Activated naive CD8-positive, alpha-beta T cell treated with anti-CD3 and anti-CD28 coated beads, Interleukin-2, amount 50 U/mL, for 24 hours (primary cell): ENCODE measurements at regions not wholly inside any gene's neighbourhood (a gene's known extent, or its start where the extent isn't known, plus 50 kb on each side); places are given as distances from the start of the nearest gene placed in this dataset.

Source experiments
- ATAC-seq: fragments of 150-1000 bp; cut with Tn5 transposase; one replicate; pipeline ENCODE4 v1.10.0; 2021
- DNase-seq: peaks from one replicate; pipeline ENCODE4 v3.0.0; 2021
- H3K27ac Mint-ChIP-seq: one replicate; pipeline ENCODE4 v1.8.0; 2021; ENCODE audit warnings: mild to moderate bottlenecking, mixed read lengths
- H3K27me3 Mint-ChIP-seq: one replicate; pipeline ENCODE4 v1.8.0; 2021; ENCODE audit warnings: mixed read lengths
- H3K36me3 Mint-ChIP-seq: one replicate; pipeline ENCODE4 v1.8.0; 2021; ENCODE audit warnings: low read depth, mixed read lengths
- H3K4me1 Mint-ChIP-seq: one replicate; pipeline ENCODE4 v1.8.0; 2021; ENCODE audit warnings: mixed read lengths
- H3K4me3 Mint-ChIP-seq: one replicate; pipeline ENCODE4 v1.8.0; 2021; ENCODE audit warnings: mild to moderate bottlenecking, moderate library complexity, mixed read lengths
- H3K9me3 Mint-ChIP-seq: one replicate; pipeline ENCODE4 v1.8.0; 2021; ENCODE audit warnings: mixed read lengths

- H3K4me1 Mint-ChIP-seq, result no peaks in the 10 kb centered on the region
- peaks cover 10% of the 10 kb centered on the region for H3K9me3 Mint-ChIP-seq
- H3K27ac Mint-ChIP-seq, result no peak overlapping the region
- ATAC-seq, result no peak
- no peak overlapping the region for H3K4me3 Mint-ChIP-seq
- no peaks in the 10 kb centered on the region for H3K27me3 Mint-ChIP-seq
- DNase-seq, result no peak
- no peaks in the 10 kb centered on the region for H3K36me3 Mint-ChIP-seq
Observed at GRCh38 chr13:90615236-90615635, 732.3 kb upstream of the MIR17HG start.

DNA sequence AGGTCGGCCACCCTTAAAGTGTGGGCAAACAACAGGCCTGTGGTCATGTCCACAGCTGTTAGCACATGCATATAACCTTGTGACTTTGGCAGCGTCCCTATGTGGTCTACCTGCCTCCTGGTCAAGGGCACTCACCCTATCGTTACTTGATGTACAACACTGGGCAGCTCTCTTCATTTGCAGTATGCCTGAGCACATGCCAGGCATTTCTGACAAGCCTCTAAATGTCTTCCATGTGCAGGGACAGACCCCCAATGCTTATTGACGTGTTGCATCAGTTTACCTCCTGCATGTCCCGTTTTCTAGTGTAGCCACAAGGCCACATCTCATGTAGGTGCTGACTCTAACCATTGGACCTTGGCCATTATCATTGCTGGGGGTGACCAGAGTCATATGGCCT, 731.7 kb upstream of the MIR17HG start:
- no peaks in the 10 kb centered on the region for H3K36me3 Mint-ChIP-seq
- DNase-seq (no peak), ATAC-seq (no peak)
- H3K4me3 Mint-ChIP-seq, result no peak overlapping the region
- no peaks in the 10 kb centered on the region for H3K4me1 Mint-ChIP-seq
- no peak overlapping the region for H3K27ac Mint-ChIP-seq
- H3K9me3 Mint-ChIP-seq, result peaks cover 10% of the 10 kb centered on the region
- no peaks in the 10 kb centered on the region for H3K27me3 Mint-ChIP-seq

- ATAC-seq (no peak), DNase-seq (no peak)
- H3K36me3 Mint-ChIP-seq, result no peaks in the 10 kb centered on the region
- H3K9me3 Mint-ChIP-seq, result peaks cover 10% of the 10 kb centered on the region
- H3K4me1 Mint-ChIP-seq, result no peaks in the 10 kb centered on the region
- no peak overlapping the region for H3K27ac Mint-ChIP-seq
- H3K4me3 Mint-ChIP-seq, result no peak overlapping the region
- H3K27me3 Mint-ChIP-seq, result no peaks in the 10 kb centered on the region
Observed at GRCh38 chr13:90618133-90618532, 729.4 kb upstream of the MIR17HG start.

DNA sequence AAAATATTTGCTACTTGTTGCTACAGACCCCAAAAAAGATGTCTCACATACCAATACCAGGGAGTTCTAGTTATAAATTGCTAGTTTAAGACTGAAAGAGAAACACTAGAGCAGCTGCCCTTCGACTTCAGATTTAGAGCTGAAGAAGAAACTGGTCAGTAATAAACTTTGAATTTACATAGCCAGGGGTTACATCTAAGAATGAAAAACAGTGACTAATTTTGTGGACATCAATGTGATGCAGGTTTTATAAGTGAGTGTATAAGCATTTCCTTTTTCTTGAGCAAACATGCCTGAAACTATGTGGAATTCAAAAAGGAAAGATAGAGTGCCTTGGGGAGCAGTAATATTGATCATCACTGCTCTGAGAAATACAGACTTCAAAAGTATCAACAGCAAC, 724.9 kb upstream of the MIR17HG start:
- H3K36me3 Mint-ChIP-seq, result no peaks in the 10 kb centered on the region

DNA sequence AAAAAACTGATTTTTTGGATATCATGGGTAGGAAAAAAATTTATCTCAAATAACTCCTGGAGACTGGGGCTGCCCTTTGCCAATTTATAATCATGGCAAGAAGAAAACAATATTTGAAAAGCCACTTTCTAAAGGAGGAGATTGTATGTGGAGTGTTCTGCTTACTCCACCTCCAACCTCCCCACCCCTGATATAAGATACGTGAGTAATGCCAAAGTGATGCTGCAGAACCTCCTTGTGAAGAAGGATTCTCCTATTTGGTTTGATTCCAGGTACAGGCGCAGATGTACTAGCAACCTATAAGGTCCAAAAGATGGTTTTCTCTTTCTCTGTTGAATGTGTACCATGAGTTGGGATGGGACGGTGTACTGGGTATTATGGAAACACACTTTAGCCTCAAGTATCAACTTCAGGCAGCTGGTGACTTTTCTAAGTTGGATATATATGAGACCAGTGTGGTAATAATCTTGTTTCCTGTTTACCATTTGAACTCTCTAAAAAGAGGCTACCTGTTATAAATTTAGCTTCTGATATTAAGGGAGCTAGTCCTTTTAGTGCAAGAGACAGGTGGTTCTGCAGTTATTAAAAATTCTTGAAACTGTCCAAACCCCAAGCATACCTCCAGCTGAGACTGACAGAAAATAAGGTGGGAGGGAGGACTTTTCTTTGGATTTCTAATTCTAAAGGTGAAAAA, 724.0 kb upstream of the MIR17HG start:
- Mint-ChIP-seq H3K36me3 (no peaks in the 10 kb centered on the region), H3K27me3 (no peaks in the 10 kb centered on the region), H3K4me1 (no peaks in the 10 kb centered on the region), H3K4me3 (no peak overlapping the region), H3K9me3 (peaks cover 2% of the 10 kb centered on the region), H3K27ac (no peak overlapping the region)
- DNase-seq, result no peak
- ATAC-seq, result no peak

More for the DNA sequence above, 724.9 kb upstream of the MIR17HG start:
- Mint-ChIP-seq H3K4me3 (no peak overlapping the region), H3K4me1 (no peaks in the 10 kb centered on the region), H3K27me3 (no peaks in the 10 kb centered on the region), H3K27ac (no peak overlapping the region), H3K9me3 (peaks cover 10% of the 10 kb centered on the region)
- ATAC-seq, result no peak
- no peak for DNase-seq

DNA sequence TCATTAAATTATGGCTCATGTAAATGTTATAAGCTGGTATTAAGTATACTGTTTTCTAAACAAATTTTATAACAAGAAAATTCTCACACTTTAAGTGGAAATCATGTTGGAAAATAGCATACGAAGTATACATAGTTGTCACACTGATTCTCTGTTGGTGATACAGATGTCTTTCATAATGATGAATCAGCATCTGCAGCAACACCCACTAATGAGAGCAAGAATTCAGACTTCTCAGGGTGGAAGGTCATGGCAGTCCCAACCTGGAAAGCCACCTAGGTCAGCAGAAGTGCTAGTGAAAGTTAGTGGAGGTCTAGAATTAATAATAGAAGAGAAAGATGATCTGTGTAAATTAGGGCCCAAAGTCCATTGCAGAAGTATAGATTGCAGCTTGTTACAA, 719.7 kb upstream of the MIR17HG start:
- no peak for ATAC-seq
- no peak overlapping the region for H3K4me3 Mint-ChIP-seq
- H3K36me3 Mint-ChIP-seq, result no peaks in the 10 kb centered on the region
- H3K9me3 Mint-ChIP-seq, result no peaks in the 10 kb centered on the region
- H3K27ac Mint-ChIP-seq, result no peak overlapping the region
- H3K27me3 Mint-ChIP-seq, result no peaks in the 10 kb centered on the region
- DNase-seq, result no peak
- H3K4me1 Mint-ChIP-seq, result no peaks in the 10 kb centered on the region

- ATAC-seq (no peak), DNase-seq (no peak)
- H3K27ac Mint-ChIP-seq, result no peak overlapping the region
- H3K4me3 Mint-ChIP-seq, result no peak overlapping the region
- no peaks in the 10 kb centered on the region for H3K27me3 Mint-ChIP-seq
- no peaks in the 10 kb centered on the region for H3K4me1 Mint-ChIP-seq
- H3K36me3 Mint-ChIP-seq, result no peaks in the 10 kb centered on the region
- no peaks in the 10 kb centered on the region for H3K9me3 Mint-ChIP-seq
Observed at GRCh38 chr13:90628471-90628870, 719.0 kb upstream of the MIR17HG start.

- H3K27me3 Mint-ChIP-seq, result no peaks in the 10 kb centered on the region
- no peaks in the 10 kb centered on the region for H3K9me3 Mint-ChIP-seq
- H3K4me3 Mint-ChIP-seq, result no peak overlapping the region
- ATAC-seq (no peak), DNase-seq (no peak)
- no peak overlapping the region for H3K27ac Mint-ChIP-seq
- H3K36me3 Mint-ChIP-seq, result no peaks in the 10 kb centered on the region
- H3K4me1 Mint-ChIP-seq, result no peaks in the 10 kb centered on the region
Observed at GRCh38 chr13:90630716-90631115, 716.8 kb upstream of the MIR17HG start.

DNA sequence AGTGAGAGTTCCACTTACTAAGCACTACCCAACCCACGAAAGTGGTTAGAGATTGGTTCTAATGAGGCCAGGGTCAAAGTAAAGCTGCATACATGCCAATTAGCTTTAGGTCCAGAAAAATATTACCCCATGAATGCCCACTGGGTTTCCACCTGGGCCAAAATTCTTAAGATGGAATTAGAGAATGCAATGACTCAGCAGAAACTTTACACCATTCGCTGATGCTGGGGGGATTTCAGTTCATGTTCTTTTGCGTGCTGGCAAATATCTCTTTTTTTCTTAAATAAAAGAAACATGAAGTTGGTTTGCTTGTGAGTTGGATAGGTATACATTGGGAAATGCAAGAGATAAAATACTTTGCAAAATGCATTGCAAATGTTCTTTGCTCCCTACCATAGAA, 715.3 kb upstream of the MIR17HG start:
- no peaks in the 10 kb centered on the region for H3K9me3 Mint-ChIP-seq
- ATAC-seq (no peak), DNase-seq (no peak)
- no peaks in the 10 kb centered on the region for H3K27me3 Mint-ChIP-seq
- H3K27ac Mint-ChIP-seq, result no peak overlapping the region
- no peak overlapping the region for H3K4me3 Mint-ChIP-seq
- H3K36me3 Mint-ChIP-seq, result no peaks in the 10 kb centered on the region
- no peaks in the 10 kb centered on the region for H3K4me1 Mint-ChIP-seq

DNA sequence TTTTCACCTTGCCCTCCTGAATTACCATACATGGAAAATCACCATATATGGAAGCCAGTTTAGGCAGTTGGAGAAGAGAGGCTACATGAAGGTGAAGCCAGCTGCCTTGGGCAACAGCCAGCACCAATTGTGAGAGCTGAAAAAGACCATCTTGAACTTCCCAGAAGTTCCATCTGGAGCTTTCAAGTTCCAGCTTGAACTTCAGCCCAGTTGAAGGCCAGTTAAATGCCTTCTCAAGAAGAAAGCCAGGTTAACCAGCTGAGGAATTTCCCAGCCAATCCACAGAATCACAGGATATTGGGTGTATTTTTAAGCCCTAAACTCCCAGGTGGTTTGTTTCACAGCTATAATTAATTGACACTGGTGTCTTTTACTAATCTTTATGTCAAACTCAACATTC, 713.6 kb upstream of the MIR17HG start:
- H3K4me3 Mint-ChIP-seq, result no peak overlapping the region
- no peak for ATAC-seq
- peaks cover 5% of the 10 kb centered on the region for H3K9me3 Mint-ChIP-seq
- H3K27me3 Mint-ChIP-seq, result no peaks in the 10 kb centered on the region
- DNase-seq, result no peak
- no peak overlapping the region for H3K27ac Mint-ChIP-seq
- H3K4me1 Mint-ChIP-seq, result no peaks in the 10 kb centered on the region
- no peaks in the 10 kb centered on the region for H3K36me3 Mint-ChIP-seq

DNA sequence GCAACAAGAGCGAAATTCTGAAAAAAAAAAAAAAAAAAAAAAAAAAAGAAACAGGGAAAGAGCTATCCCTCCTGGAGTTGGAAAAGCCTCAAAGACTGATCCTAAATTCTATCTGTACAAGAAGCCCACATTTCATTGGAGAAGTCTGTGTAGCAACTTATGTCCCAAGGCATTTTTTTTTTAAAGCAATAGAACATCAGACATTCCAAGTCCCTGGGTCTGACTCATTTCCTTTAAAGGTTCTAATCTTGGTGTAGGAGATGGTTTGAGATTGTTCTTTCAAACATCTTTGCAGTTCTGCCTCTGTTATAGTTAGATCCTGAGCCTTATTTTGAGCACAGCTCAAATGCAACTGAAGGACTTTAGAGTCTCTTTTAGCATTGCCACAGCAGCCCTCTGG, 706.5 kb upstream of the MIR17HG start:
- ATAC-seq (no peak), DNase-seq (no peak)
- Mint-ChIP-seq H3K9me3 (peaks cover 17% of the 10 kb centered on the region), H3K27me3 (no peaks in the 10 kb centered on the region), H3K27ac (no peak overlapping the region), H3K36me3 (no peaks in the 10 kb centered on the region), H3K4me3 (no peak overlapping the region), H3K4me1 (no peaks in the 10 kb centered on the region)

GRCh38 chr13:90641884-90642283, 705.6 kb upstream of the MIR17HG start:
- no peak overlapping the region for H3K27ac Mint-ChIP-seq
- DNase-seq (no peak), ATAC-seq (no peak)
- H3K4me1 Mint-ChIP-seq, result no peaks in the 10 kb centered on the region
- no peak overlapping the region for H3K4me3 Mint-ChIP-seq
- no peaks in the 10 kb centered on the region for H3K27me3 Mint-ChIP-seq
- peaks cover 17% of the 10 kb centered on the region for H3K9me3 Mint-ChIP-seq
- H3K36me3 Mint-ChIP-seq, result no peaks in the 10 kb centered on the region

- DNase-seq (no peak), ATAC-seq (no peak)
- Mint-ChIP-seq H3K4me1 (no peaks in the 10 kb centered on the region), H3K4me3 (no peak overlapping the region), H3K9me3 (peaks cover 12% of the 10 kb centered on the region), H3K27ac (no peak overlapping the region), H3K27me3 (no peaks in the 10 kb centered on the region), H3K36me3 (no peaks in the 10 kb centered on the region)
Observed at GRCh38 chr13:90645582-90645981, 701.9 kb upstream of the MIR17HG start.

GRCh38 chr13:90648497-90648896, 699.0 kb upstream of the MIR17HG start:
- no peaks in the 10 kb centered on the region for H3K27me3 Mint-ChIP-seq
- H3K27ac Mint-ChIP-seq, result no peak overlapping the region
- H3K4me1 Mint-ChIP-seq, result no peaks in the 10 kb centered on the region
- ATAC-seq, result no peak
- no peaks in the 10 kb centered on the region for H3K36me3 Mint-ChIP-seq
- no peak for DNase-seq
- no peak overlapping the region for H3K4me3 Mint-ChIP-seq
- peaks cover 26% of the 10 kb centered on the region for H3K9me3 Mint-ChIP-seq

GRCh38 chr13:90652036-90652435, 695.5 kb upstream of the MIR17HG start:
- H3K27ac Mint-ChIP-seq, result no peak overlapping the region
- no peaks in the 10 kb centered on the region for H3K36me3 Mint-ChIP-seq

DNA sequence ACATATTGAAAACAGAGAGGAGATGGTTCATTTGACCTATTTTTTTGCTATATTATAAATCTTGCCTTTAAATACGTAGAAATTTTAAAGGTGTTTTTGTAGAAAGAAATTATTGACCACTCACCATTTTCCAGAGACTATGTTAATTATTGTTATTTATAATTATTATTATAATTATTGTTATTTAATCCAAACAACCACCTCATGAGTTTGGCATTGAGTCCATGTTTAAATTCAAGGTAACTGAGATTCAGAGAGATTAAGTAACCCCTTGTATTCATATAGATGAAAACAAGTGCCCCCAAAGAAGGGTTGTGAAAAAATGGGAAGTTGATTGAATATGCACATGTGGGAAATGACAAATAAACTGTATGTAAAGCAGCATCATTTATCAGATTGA, 692.5 kb upstream of the MIR17HG start:
- Mint-ChIP-seq H3K36me3 (no peaks in the 10 kb centered on the region), H3K27ac (no peak overlapping the region), H3K4me1 (no peaks in the 10 kb centered on the region), H3K9me3 (peaks cover 20% of the 10 kb centered on the region), H3K27me3 (no peaks in the 10 kb centered on the region), H3K4me3 (no peak overlapping the region)
- DNase-seq (no peak), ATAC-seq (no peak)

More at GRCh38 chr13:90652036-90652435, 695.5 kb upstream of the MIR17HG start:
- Mint-ChIP-seq H3K9me3 (peaks cover 20% of the 10 kb centered on the region), H3K4me1 (no peaks in the 10 kb centered on the region), H3K27me3 (no peaks in the 10 kb centered on the region), H3K4me3 (no peak overlapping the region)
- ATAC-seq (no peak), DNase-seq (no peak)
